HG03196 (cell line): ENCODE measurements at regions not wholly inside any gene's neighbourhood (a gene's known extent, or its start where the extent isn't known, plus 50 kb on each side); places are given as distances from the start of the nearest gene placed in this dataset.
"Not testable (repeated sequence)": the region's sequence is repeated elsewhere in the genome, so short reads cannot be mapped to it uniquely, and the experiment has no call there.

Experiments
- ATAC-seq: cut with Tn5 transposase; IDR thresholded peaks from one replicate; pipeline ENCODE4 v1.9.1; 2021; ENCODE audit not compliant: unreplicated experiment

- ATAC-seq: no peak
Measured at GRCh38 chr18:51448949-51449348, 251.5 kb upstream of the MEX3C start.

DNA sequence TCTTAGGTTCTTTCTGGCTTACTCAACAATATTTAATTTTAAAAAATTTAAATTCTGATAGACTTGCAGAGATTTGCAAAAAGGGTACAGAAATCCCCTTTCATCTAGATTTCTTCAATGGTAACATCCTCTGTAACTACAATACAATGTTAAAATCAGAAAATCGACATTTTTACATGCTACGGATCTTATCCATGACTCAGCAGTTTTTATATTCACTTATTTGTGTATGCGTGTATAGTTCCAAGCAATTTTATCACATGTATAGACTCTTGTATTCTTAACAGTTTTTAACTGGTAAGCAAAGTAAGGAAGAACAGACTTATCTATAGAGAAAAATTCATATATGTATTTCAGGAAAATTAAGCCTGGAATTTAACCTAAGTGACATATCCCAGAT lies 256.1 kb upstream of the MEX3C start:
- ATAC-seq: no peak

DNA sequence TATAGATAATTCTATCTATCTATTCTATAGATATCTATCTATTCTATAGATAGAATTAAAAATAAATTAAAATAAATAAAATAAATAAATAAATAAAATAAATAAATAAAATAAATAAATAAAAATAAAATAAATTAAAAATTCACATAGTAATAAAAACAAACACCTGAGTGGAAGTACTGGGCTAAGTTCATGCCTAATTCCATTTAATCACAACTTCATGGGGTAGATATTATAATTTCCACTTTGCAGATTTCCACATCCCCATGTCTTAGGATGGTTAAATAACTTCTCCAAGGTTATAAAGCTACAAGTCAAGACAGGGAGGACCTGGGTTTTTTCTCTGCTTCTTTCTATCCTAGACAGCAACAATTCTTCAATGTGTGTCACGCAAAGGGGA lies 261.4 kb upstream of the MEX3C start:
- no peak for ATAC-seq

DNA sequence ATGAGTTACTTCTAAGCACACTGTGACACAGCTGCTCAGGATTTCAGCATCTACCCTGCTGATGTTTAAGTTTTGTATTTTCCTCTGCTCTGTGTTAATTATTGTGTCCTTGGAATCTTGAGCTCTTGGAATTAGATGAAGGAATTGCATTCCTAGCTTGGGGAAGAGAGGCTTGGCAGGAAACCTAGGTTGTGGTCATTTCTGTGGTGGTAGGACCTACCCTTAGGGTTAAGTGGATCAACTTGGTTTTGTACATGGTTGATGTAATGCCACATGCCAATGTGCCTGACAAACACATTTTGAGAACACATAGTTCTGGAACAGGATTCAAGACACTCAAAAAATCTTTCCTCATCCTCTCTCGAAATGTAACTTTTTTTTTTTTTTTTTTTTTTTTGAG lies 264.5 kb upstream of the MEX3C start:
- ATAC-seq: no peak

GRCh38 chr18:51463483-51464136 lies 266.1 kb upstream of the MEX3C start:
- no peak for ATAC-seq

DNA sequence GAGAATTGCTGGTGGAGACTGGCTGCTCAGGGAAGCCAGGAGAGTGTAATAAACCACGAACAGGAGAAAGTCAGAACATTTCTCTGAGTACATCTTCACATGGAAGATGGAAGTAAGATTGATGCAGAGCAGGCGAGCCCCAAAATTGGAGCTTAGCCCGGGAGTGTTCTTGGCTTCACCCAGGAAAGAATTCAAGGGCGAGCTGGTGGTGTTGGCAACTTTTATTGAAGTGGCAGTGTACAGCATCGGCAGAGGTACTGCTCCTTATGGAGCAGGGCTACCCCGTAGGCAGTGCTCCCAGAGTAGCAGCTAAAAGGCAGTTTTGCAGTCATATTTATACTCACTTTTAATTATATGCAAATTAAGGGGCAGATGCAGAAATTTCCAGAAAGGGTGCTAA lies 281.4 kb upstream of the MEX3C start:
- no peak for ATAC-seq

DNA sequence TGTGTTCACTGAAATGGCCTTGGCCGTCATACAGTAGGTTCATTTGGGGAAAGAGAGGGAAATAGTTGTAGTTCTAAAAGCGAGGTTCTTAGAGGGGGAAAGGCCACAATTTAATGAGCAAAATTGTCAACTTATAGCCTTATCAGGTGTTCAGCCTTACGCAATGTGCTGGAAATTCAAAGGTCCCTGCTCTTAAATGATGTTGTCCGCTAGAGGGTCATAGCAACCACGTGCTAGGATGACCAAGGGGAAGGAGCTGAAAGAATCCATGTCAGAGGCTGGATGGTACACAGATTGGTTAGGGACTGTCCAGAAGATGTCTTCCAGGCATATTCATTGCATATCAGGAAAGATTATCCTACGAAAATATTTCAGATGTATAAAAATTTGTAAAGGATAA lies 282.3 kb upstream of the MEX3C start:
- no peak for ATAC-seq

GRCh38 chr18:51480407-51481261 lies 283.2 kb upstream of the MEX3C start:
- no peak for ATAC-seq

DNA sequence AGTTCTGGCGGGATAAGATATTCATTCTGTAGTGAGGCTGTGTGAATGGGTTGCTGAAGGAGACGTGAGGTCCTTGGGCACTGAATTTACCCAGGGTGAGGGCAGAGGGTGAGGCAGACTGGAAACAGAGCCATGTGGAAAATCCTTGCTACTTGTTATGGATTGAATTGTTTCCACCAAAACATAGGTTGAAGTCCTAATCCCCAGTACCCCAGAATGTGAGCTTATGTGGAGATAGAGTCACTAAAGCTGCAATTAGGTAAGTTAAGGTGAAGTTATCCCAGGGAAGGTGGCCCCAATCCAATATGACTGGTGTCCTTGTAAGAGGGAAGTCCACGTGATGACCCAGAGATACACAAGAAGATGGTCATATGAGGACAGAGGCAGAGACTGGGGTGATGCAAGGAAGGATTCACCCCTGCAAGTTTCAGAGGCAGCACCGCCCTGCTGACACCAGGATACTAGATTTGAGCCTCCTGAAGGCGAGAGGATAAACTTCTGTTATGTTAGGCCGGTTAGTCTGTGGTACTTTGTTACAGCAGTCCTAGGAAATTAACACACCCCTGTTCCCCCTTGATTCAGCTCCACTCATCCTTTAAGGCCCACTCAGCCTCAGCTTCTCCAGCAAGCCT lies 289.4 kb upstream of the MEX3C start:
- no peak for ATAC-seq

DNA sequence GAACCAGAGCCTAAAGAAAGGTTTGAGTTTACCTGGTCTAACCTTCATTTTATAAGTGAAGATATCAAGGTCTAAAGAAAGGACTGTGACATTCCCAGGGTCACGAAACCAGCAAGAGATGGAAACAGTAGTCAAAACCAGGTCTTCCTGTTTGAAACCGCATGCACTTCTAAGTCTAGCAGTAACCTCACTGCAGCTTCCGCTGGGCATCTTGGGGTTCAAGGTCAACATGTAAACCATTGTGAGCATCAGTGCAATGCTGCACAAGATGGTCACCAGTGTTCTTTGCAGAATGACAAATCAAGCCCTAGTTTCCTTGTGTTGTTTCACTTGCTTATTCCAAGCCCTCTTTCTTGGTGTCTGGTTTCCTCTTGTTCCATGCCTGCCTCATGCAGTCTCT lies 292.9 kb upstream of the MEX3C start:
- no peak for ATAC-seq

DNA sequence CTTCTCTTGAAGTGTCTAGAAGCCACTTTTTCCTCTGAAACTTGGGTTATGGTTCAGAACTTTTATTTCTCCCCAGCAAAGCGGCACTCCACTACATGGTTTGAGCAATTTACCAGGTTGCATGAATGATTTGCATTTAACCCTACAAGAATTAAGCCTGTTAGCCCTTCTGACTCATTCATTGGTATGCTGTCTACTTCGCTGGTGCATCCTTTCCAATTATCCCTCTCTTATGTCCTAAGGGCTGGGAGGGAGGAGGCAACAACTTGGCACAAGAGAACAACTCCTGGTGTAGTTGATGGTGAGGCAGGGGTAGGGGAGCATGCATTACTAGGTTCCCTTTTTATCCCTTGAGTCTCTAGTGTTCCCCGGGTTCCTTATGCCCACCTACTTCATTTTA lies 293.4 kb upstream of the MEX3C start:
- ATAC-seq: no peak

DNA sequence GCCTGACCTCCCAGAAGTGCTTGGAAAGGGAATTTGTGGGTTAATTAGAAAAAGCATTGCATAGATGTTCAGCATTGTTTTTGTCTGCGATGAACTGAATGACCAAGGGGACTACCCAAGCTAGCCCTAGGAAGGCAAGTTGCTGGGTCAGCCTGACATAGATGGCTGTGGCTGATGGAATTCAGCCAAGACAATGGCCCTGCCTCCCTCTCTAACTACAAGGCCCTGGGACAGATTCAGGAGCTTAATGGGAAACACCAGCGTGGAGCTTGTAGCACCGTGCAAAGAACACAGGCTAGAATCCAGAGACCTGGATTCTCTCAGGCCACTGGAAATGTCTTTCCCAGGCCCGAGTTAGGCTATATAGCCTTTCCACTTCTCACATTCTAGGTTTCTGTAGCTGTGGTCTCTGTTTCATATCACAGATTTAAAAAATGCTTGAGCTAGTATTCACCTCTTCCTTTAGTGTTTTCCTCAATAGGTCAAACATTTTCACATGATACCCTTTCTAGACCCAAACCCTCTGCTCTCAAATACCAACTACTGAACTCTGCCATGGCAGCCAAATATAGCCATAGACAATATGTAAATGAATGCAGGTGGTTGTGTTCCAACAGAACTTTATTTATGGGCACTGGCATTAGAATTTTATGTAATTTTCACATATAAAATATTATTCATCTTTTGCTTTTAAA lies 294.3 kb upstream of the MEX3C start:
- ATAC-seq: no peak

DNA sequence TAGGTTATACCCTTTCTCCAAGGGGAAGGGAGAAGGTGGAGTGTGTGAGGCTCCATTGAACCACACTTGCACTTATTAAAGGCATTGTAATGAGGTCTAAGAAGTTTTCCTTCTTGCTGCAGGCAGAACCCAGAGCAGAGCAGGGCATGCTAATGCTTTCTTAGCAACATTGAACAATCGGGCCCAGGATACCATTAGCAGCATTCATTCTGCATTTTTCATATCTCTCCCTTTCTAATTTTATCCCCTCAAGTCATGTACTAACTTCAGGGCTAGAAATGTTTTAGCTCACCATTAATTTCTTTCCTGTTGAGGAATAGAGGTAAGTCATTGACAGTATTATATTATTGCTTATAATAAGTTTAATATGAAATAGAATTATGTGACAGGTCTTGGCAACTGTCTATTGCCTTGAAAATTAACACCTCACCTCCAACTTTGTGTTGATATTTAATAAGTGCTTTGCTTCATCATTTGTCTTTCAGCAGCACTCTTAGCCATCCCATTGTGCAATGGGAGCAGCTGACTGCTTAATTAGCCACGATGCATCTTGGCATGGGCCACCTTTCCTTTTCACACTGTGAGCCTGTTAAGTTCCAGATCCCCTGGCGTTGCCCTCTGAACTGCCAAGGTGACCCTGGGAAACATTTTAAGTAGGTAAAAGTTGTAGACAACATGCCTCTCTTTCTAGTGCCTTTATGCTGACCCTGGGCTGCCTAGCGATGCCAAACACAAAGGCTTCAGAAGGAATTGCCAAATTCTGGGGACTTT lies 300.8 kb upstream of the MEX3C start:
- ATAC-seq: no peak

DNA sequence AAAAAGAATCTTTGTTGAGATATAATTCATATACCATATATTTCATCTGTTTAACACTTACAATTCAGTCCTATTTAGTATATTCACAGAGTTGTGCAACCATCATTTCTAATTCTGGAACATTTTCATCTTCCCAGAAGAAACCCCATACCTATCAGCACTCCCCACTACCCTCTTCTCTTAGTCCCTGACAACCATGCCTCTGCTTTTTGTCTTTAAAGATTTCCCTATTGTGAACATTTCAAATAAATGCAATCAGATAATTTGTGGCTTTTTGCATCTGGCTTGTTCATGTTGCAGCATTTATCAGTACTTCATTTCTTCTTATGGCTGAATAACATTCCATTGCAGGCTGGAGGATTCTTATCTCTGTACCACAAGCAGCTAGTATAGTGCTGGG lies 305.9 kb upstream of the MEX3C start:
- no peak for ATAC-seq

GRCh38 chr18:51506811-51507210 lies 309.3 kb upstream of the MEX3C start:
- ATAC-seq: no peak

DNA sequence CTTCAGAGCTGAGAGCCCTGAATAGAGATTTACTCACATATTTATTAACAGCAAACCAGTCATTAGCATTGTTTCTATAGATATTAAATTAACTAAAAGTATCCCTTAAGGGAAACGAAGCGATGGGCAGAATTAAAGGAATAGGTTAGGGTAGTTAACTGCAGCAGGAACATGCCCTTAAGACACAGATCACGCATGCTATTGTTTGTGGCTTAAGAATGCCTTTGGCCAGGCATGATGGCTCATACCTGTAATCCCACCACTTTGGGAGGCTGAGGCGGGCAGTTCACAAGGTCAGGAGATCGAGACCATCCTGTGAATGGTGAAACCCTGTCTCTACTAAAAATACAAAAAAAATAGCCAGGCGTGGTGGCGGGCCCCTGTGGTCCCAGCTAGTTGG lies 310.9 kb upstream of the MEX3C start:
- not testable (repeated sequence) for ATAC-seq

DNA sequence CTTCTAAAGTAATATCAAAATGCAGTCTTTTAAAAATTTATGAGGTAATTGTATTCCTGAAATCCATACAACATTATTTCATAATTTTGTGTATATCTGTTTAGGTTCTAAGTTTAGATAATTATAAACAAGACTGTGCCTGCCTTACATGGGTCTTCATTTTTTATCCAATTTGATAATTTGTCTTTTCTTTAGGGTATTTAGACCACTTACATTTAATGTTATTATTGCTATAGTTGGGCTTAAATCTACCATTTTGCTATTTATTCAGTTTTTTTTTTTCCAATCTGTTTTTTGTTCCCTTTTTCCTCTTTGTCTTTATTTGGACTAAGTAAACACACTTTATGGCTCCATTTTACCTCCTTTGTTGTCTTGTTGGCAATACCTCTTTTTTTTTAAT lies 312.5 kb upstream of the MEX3C start:
- no peak for ATAC-seq

DNA sequence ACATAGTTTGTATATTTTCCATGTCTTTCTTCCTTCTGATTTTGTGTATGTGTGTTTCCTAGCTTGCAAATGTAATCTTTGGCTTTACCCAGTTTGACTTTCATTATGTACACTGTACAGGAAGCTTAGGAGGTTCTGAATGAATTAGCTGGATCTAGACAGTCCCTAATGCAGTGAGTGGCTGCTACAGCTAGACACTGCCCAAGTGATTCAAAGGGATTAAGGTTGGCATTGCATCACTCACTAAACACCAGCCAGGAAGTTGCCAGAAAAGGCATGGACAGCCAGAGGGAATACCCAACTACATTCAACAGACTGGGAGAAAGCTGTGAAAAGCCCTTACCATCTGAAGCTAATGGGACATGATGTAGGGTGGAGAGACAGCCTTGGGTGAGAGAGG lies 316.0 kb upstream of the MEX3C start:
- no peak for ATAC-seq

- no peak for ATAC-seq
Measured at GRCh38 chr18:51514128-51514527, 316.6 kb upstream of the MEX3C start.

DNA sequence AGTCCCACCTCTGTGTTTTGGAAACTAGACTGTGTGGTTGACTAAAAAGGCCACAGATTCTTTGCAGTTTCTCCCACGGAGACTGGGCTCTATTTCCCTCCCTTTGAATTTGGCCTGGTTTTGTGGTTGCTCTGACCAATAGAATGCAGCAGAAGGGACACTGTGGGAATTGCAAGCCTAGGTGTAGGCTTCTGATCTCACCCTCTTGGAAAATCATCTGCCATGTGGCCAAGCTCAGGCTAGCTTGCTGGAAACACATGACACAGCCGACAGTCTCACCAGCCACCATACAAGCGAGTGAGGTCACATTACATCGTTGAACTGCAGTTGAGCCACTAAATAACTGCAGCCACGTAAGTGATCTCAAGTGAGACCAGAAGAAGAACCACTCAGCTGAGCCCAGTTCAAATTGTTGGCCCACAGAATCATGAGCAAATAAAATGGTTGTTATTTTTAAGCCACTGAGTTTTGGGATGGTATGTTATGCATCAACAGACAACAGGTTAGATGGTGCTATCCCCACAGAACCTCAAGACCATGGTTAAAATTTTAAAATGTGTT lies 319.1 kb upstream of the MEX3C start:
- no peak for ATAC-seq

- no peak for ATAC-seq
Measured at GRCh38 chr18:51519571-51519970, 322.1 kb upstream of the MEX3C start.
